GM11168 (cell line): ENCODE measurements at regions not wholly inside any gene's neighbourhood (a gene's known extent, or its start where the extent isn't known, plus 50 kb on each side); places are given as distances from the start of the nearest gene placed in this dataset.

Experiments
- in situ Hi-C: fragments of 300-500 bp; cut with MboI; formaldehyde crosslinking; loops from one replicate; pipeline ENCODE4 v1.12.0; 2022; ENCODE audit warnings: low sequenced_read_pairs; ENCODE audit not compliant: unreplicated experiment

- in situ Hi-C loops = no loop called here
These were observed 920.6 kb upstream of the PIK3C3 start for GRCh38 chr18:41034413-41034812.

GRCh38 chr18:41025666-41026065, 929.4 kb upstream of the PIK3C3 start:
- in situ Hi-C loops = no loop called here

- in situ Hi-C loops = no loop called here
These were observed 930.2 kb upstream of the PIK3C3 start for GRCh38 chr18:41024792-41025191.

- in situ Hi-C loops = no loop called here
These were observed 932.5 kb upstream of the PIK3C3 start for GRCh38 chr18:41022484-41022883.

- in situ Hi-C loops = no loop called here
These were observed 933.9 kb upstream of the PIK3C3 start for GRCh38 chr18:41021089-41021488.

GRCh38 chr18:41012194-41012593, 942.8 kb upstream of the PIK3C3 start:
- in situ Hi-C loops = no loop called here

- in situ Hi-C loops = no loop called here
These were observed 945.1 kb upstream of the PIK3C3 start for GRCh38 chr18:41009926-41010325.

GRCh38 chr18:41004324-41004723, 950.7 kb upstream of the PIK3C3 start:
- in situ Hi-C loops = no loop called here

- in situ Hi-C loops = no loop called here
These were observed 959.5 kb upstream of the PIK3C3 start for GRCh38 chr18:40995529-40995928.

- in situ Hi-C loops = no loop called here
These were observed 961.7 kb upstream of the PIK3C3 start for GRCh38 chr18:40993363-40993762.

- in situ Hi-C loops = no loop called here
These were observed 967.5 kb upstream of the PIK3C3 start for GRCh38 chr18:40987581-40987980.

GRCh38 chr18:40985436-40985835, 969.6 kb upstream of the PIK3C3 start:
- in situ Hi-C loops = no loop called here

GRCh38 chr18:40984856-40985255, 970.2 kb upstream of the PIK3C3 start:
- in situ Hi-C loops = no loop called here

- in situ Hi-C loops = no loop called here
These were observed 971.2 kb upstream of the PIK3C3 start for GRCh38 chr18:40983835-40984234.

GRCh38 chr18:40980171-40980570, 974.9 kb upstream of the PIK3C3 start:
- in situ Hi-C loops = no loop called here

GRCh38 chr18:40976050-40976449, 979.0 kb upstream of the PIK3C3 start:
- in situ Hi-C loops = no loop called here

- in situ Hi-C loops = no loop called here
These were observed 980.6 kb upstream of the PIK3C3 start for GRCh38 chr18:40974448-40974847.

GRCh38 chr18:40962784-40963183, 992.2 kb upstream of the PIK3C3 start:
- in situ Hi-C loops = no loop called here

GRCh38 chr18:40957533-40958070, 997.4 kb upstream of the PIK3C3 start:
- in situ Hi-C loops = no loop called here

GRCh38 chr18:40956213-40956612, 998.8 kb upstream of the PIK3C3 start:
- in situ Hi-C loops = no loop called here

- in situ Hi-C loops = no loop called here
These were observed 999.7 kb upstream of the PIK3C3 start for GRCh38 chr18:40955351-40955750.

GRCh38 chr18:40949114-40949950, 1005.7 kb upstream of the PIK3C3 start:
- in situ Hi-C loops = loop anchor here (25.0 kb wide), 2 partner anchors 438 to 963 kb away; no protein-coding TSS in a partner anchor
